ENCODE measurements at regions not wholly inside any gene's neighbourhood (a gene's known extent, or its start where the extent isn't known, plus 50 kb on each side); places are given as distances from the start of the nearest gene placed in this dataset.

DNA sequence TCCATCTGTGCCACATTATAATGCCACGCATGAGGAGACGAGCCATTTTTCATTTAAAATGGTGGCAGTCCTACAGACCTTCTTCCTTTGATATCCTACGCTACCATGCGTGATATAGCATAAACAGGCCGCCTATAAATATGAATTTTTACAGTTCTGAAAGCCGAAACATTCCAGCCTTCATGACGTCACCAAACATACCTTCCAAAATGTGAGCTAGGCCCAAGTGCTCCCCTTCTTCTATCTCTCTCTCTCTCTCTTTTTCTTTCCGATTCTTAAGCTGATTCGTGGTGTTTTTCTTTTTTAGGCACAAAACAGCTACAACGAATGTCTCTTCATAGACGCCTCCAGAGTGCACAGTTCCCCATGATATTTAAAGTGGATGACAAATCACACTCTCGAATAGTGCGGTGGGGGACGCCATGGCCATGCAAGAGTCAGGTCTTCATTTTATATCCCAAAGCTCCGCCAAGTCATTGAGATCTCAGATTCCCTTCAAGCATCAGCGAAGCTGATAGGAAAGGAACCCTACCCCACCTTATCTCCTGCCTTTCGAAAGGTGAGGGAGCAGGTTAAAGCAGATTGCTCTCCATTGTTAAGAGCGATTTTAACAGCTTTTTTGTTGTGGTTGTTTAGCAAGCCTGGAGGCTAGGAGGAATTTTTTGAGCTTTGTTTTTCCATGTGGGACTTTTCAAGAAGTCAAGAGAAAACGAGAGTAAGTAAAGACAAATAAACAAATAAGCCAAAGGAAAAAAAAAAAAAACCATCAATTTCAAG is 436.3 kb downstream of the CMPK2 start:
- H3K4me1 ChIP-seq (ENCODE audit: control insufficient read depth in 2 of 2, insufficient read depth in 2 of 2, low read length in 2 of 2) = no peaks in the 10 kb centered on the region
- H3K9ac ChIP-seq (ENCODE audit: low read length) = no peak overlapping the region
- TF ChIP-seq, protein P1, sequence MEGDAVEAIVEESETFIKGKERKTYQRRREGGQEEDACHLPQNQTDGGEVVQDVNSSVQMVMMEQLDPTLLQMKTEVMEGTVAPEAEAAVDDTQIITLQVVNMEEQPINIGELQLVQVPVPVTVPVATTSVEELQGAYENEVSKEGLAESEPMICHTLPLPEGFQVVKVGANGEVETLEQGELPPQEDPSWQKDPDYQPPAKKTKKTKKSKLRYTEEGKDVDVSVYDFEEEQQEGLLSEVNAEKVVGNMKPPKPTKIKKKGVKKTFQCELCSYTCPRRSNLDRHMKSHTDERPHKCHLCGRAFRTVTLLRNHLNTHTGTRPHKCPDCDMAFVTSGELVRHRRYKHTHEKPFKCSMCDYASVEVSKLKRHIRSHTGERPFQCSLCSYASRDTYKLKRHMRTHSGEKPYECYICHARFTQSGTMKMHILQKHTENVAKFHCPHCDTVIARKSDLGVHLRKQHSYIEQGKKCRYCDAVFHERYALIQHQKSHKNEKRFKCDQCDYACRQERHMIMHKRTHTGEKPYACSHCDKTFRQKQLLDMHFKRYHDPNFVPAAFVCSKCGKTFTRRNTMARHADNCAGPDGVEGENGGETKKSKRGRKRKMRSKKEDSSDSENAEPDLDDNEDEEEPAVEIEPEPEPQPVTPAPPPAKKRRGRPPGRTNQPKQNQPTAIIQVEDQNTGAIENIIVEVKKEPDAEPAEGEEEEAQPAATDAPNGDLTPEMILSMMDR (IDR thresholded peaks at IDR 0.05) = no peak
- TF ChIP-seq EZH2 (IDR thresholded peaks at IDR 0.05; ENCODE audit: borderline replicate concordance, insufficient read depth, low read depth, low read length, poor library complexity, severe bottlenecking) = no peak
- intact Hi-C loops (cut with micrococcal nuclease) = no loop called here
- ChIA-PET CTCF (no interaction called here), POLR2A (no interaction called here)
- H3K4me1 Mint-ChIP-seq = no peaks in the 10 kb centered on the region
- no peaks in the 10 kb centered on the region for H3K36me3 ChIP-seq (replicated peaks in 1 of 2; ENCODE audit: control extremely low read depth in 1 of 2, control insufficient read depth in 1 of 2, extremely low read depth in 1 of 2, insufficient read depth in 2 of 2, low read length in 1 of 2)
- DNase-seq (no peak), ATAC-seq (ENCODE audit: low read depth) (no peak)
- H4K20me1 ChIP-seq (ENCODE audit: control insufficient read depth, insufficient read depth, low read length, poor library complexity, severe bottlenecking) = no peaks in the 10 kb centered on the region
- WGBS (ENCODE audit: insufficient coverage) = 84% methylated on average over 10 of the region's 19 CpGs
- H3K9me3 Mint-ChIP-seq (ENCODE audit: insufficient read depth) = no peaks in the 10 kb centered on the region
- no peak overlapping the region for H3K4me2 ChIP-seq (replicated peaks; ENCODE audit: low read depth, low read length, poor library complexity, severe bottlenecking)
- no peak overlapping the region for H2AFZ ChIP-seq (ENCODE audit: insufficient read depth, low read depth, low read length, poor library complexity, severe bottlenecking)
- no peak overlapping the region for H3K27ac Mint-ChIP-seq
- H3K27ac ChIP-seq (ENCODE audit: low read length in 2 of 2) = no peak overlapping the region
- no peak overlapping the region for H3K4me3 Mint-ChIP-seq
- H3K4me3 ChIP-seq (ENCODE audit: control extremely low read depth in 1 of 5, extremely low read depth in 1 of 5, insufficient read depth in 1 of 5, low read depth in 2 of 5, low read length in 4 of 5) = no peak overlapping the region
- H3K9me3 ChIP-seq (ENCODE audit: control extremely low read depth in 1 of 3, control insufficient read depth in 2 of 3, insufficient read depth in 1 of 3, low read length in 2 of 3) = peaks cover 0 to 3% (median 0%) of the 10 kb centered on the region in 3 donors
- no peaks in the 10 kb centered on the region for H3K79me2 ChIP-seq (ENCODE audit: control insufficient read depth, insufficient read depth, low read length)
- peaks cover 0 to 3% (median 0%) of the 10 kb centered on the region in 4 experiments for H3K27me3 ChIP-seq (replicated peaks in 1 of 4; ENCODE audit: control extremely low read depth in 1 of 4, control insufficient read depth in 3 of 4, insufficient read depth in 4 of 4, low read length in 3 of 4)
- no peaks in the 10 kb centered on the region for H3K27me3 Mint-ChIP-seq

DNA sequence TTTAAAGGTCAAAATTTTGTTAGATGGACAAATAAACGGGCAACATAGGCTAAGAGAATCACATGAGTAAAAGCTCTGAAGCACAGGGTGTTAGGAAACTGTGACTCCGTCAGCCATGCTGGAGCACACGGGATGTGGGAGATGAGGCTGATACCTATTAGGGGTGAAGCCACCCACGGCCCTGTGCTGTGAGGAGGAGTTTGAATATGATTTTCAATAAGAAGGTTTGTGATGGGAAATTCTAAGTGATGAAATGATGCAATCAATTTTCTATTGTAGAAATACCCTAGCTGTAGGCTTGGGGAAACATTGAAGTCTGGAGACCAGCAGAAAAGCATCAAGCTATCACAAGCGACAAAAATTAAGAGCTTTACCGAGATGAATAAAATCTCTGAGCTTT is 431.3 kb downstream of the CMPK2 start:
- CTCF ChIA-PET = no interaction called here

More for the DNA sequence above, 431.3 kb downstream of the CMPK2 start:
- no peak for ATAC-seq (ENCODE audit: low read depth)
- no peak overlapping the region for H3K4me2 ChIP-seq (replicated peaks; ENCODE audit: low read depth, low read length, poor library complexity, severe bottlenecking)
- no peaks in the 10 kb centered on the region for H3K27me3 Mint-ChIP-seq
- H3K27ac Mint-ChIP-seq = no peak overlapping the region
- H3K79me2 ChIP-seq (ENCODE audit: control insufficient read depth, insufficient read depth, low read length) = no peaks in the 10 kb centered on the region
- H3K9me3 ChIP-seq (ENCODE audit: control extremely low read depth in 1 of 3, control insufficient read depth in 2 of 3, insufficient read depth in 1 of 3, low read length in 2 of 3) = peaks cover 0 to 3% (median 0%) of the 10 kb centered on the region in 3 donors
- H3K4me1 Mint-ChIP-seq = no peaks in the 10 kb centered on the region
- H3K27me3 ChIP-seq (replicated peaks in 1 of 4; ENCODE audit: control extremely low read depth in 1 of 4, control insufficient read depth in 3 of 4, insufficient read depth in 4 of 4, low read length in 3 of 4) = no peaks in the 10 kb centered on the region
- H2AFZ ChIP-seq (ENCODE audit: insufficient read depth, low read depth, low read length, poor library complexity, severe bottlenecking) = no peak overlapping the region
- 93% methylated on average over 4 of the region's 6 CpGs for WGBS (ENCODE audit: insufficient coverage)
- TF ChIP-seq, protein P1 (IDR thresholded peaks at IDR 0.05) = no peak
- no peak for TF ChIP-seq EZH2 (IDR thresholded peaks at IDR 0.05; ENCODE audit: borderline replicate concordance, insufficient read depth, low read depth, low read length, poor library complexity, severe bottlenecking)
- POLR2A ChIA-PET = no interaction called here
- H3K4me1 ChIP-seq (ENCODE audit: control insufficient read depth in 2 of 2, insufficient read depth in 2 of 2, low read length in 2 of 2) = no peaks in the 10 kb centered on the region
- no peak overlapping the region for H3K4me3 ChIP-seq (ENCODE audit: control extremely low read depth in 1 of 5, extremely low read depth in 1 of 5, insufficient read depth in 1 of 5, low read depth in 2 of 5, low read length in 4 of 5)
- H3K27ac ChIP-seq (ENCODE audit: low read length in 2 of 2) = no peak overlapping the region
- H4K20me1 ChIP-seq (ENCODE audit: control insufficient read depth, insufficient read depth, low read length, poor library complexity, severe bottlenecking) = no peaks in the 10 kb centered on the region
- no peaks in the 10 kb centered on the region for H3K36me3 ChIP-seq (replicated peaks in 1 of 2; ENCODE audit: control extremely low read depth in 1 of 2, control insufficient read depth in 1 of 2, extremely low read depth in 1 of 2, insufficient read depth in 2 of 2, low read length in 1 of 2)
- no peak for DNase-seq
- no peak overlapping the region for H3K9ac ChIP-seq (ENCODE audit: low read length)
- H3K4me3 Mint-ChIP-seq = no peak overlapping the region
- intact Hi-C loops (cut with micrococcal nuclease) = no loop called here
- no peaks in the 10 kb centered on the region for H3K9me3 Mint-ChIP-seq (ENCODE audit: insufficient read depth)

Data from B cell (primary cell).